ENCODE measurements at regions not wholly inside any gene's neighbourhood (a gene's known extent, or its start where the extent isn't known, plus 50 kb on each side); places are given as distances from the start of the nearest gene placed in this dataset.

DNA sequence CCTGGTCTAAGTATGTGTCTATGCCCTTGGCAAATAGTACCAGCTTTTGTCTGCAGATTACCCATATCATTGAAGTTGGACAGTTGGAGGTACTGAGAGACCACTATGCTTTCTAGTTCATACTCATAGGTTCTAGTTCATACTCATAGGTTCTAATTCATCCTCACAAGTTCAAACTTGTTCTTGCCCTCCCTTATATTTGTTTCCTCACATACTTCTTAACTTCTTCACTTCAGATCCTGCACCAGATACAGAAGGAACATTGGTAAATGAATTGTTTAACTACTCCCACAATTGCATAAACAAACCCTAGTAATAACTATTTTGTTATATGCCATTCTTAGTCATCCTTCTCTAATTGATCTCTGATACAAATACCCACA lies 172.2 kb downstream of the SLITRK1 start:
- no peak for DNase-seq (ENCODE audit: low read depth)
- TF ChIP-seq, protein P1, sequence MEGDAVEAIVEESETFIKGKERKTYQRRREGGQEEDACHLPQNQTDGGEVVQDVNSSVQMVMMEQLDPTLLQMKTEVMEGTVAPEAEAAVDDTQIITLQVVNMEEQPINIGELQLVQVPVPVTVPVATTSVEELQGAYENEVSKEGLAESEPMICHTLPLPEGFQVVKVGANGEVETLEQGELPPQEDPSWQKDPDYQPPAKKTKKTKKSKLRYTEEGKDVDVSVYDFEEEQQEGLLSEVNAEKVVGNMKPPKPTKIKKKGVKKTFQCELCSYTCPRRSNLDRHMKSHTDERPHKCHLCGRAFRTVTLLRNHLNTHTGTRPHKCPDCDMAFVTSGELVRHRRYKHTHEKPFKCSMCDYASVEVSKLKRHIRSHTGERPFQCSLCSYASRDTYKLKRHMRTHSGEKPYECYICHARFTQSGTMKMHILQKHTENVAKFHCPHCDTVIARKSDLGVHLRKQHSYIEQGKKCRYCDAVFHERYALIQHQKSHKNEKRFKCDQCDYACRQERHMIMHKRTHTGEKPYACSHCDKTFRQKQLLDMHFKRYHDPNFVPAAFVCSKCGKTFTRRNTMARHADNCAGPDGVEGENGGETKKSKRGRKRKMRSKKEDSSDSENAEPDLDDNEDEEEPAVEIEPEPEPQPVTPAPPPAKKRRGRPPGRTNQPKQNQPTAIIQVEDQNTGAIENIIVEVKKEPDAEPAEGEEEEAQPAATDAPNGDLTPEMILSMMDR (conservative IDR thresholded peaks at IDR 0.05; ENCODE audit: control insufficient read depth, insufficient read depth, low read depth, low read length): no peak

DNA sequence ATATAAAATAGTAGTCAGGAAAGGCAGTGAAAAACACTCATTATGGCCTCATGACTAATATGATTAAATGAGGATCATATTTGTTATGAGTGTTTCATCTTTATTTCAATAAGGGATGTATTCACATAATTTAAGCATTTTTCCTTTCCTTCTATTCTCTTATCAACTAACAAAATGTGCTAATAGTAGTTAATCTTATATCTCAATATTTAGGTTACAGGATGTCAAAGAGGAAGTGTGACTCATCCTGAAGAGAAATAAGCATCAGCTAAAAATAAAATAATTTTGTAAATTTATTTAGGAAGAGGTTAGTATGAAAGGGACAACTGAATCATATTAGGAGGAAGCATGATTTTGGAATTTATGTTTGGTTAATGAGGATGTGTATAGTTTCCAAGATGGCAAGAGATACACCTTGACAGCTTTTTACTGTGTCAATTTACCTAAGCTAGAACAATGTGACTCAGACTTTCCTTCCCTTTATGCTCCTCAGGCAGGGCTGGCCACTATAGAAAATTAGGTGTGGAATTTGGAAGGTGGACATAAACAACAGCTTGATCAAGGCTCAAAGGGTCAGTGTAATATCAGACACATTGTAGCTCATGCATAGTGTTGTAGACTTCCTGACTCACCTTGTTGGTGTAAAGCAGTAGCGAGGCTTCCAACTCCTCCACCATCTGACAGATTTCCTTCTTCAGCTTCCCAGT lies 172.7 kb downstream of the SLITRK1 start:
- TF ChIP-seq, protein P1 (conservative IDR thresholded peaks at IDR 0.05; ENCODE audit: control insufficient read depth, insufficient read depth, low read depth, low read length): no peak
- no peak overlapping the region for H3K4me3 ChIP-seq (ENCODE audit: control insufficient read depth, low read depth, low read length)
- DNase-seq (ENCODE audit: low read depth): peak; percentile 5

More for the DNA sequence above, 172.2 kb downstream of the SLITRK1 start:
- H3K4me3 ChIP-seq (ENCODE audit: control insufficient read depth, low read depth, low read length): no peak overlapping the region

DNA sequence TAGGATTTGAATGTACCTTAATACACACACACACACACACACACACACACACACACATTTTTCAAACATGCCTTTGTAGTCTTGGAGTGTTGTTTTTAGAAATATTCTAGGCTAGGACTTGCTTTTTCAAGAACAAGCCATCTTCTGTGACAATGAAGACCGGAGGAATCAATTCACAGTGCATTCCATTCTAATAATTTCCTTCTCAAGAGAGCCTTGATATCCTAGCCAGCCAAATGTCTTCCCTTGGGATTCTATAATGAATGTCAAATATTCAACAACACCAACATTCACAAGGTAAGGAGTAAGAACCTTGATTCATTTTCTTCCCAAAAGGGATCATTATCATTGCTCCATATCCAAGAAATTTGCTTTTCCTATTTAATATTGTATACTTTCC lies 180.3 kb downstream of the SLITRK1 start:
- DNase-seq (ENCODE audit: low read depth): no peak
- TF ChIP-seq, protein P1 (conservative IDR thresholded peaks at IDR 0.05; ENCODE audit: control insufficient read depth, insufficient read depth, low read depth, low read length): no peak
- no peak overlapping the region for H3K4me3 ChIP-seq (ENCODE audit: control insufficient read depth, low read depth, low read length)

DNA sequence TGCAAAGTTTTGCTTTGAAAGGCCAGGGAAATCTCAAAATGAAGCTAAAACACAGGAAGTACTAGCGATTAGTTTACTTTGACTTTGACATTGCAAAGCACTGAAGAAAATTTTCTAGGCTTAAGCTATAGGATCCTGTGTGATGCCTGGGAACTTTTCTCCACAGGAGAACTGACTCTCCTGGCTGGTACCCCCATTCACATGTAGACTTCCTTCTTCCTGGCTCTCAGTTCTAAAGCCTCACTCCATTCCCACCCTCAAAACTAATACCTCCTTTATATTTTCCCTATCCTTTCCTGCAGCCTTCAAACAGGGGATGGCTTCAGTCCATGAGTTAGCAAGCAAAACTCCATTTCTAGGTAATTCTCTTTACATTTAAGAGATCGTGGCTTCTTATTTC lies 189.5 kb downstream of the SLITRK1 start:
- no peak for DNase-seq (ENCODE audit: low read depth)
- TF ChIP-seq, protein P1 (conservative IDR thresholded peaks at IDR 0.05; ENCODE audit: control insufficient read depth, insufficient read depth, low read depth, low read length): no peak
- H3K4me3 ChIP-seq (ENCODE audit: control insufficient read depth, low read depth, low read length): no peak overlapping the region

DNA sequence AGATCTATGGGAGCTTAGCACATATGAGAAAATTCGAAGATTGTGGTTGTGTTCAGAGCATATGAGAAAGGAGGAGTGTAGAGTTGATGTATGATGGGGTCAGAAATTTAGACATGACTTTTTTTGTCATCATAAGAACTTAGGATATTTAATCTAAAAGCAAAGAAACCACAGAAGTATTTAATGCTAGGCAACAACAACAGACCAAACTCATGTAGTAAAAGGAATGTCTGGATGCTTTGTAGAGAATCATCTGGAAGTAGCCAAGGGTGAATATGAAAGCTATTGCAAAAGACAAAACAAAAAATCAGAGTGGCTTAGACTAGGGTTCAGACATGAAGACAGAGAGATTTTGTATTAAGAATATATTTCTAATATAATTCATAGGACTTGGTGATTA lies 190.3 kb downstream of the SLITRK1 start:
- no peak overlapping the region for H3K4me3 ChIP-seq (ENCODE audit: control insufficient read depth, low read depth, low read length)
- DNase-seq (ENCODE audit: low read depth): no peak
- TF ChIP-seq, protein P1 (conservative IDR thresholded peaks at IDR 0.05; ENCODE audit: control insufficient read depth, insufficient read depth, low read depth, low read length): no peak

DNA sequence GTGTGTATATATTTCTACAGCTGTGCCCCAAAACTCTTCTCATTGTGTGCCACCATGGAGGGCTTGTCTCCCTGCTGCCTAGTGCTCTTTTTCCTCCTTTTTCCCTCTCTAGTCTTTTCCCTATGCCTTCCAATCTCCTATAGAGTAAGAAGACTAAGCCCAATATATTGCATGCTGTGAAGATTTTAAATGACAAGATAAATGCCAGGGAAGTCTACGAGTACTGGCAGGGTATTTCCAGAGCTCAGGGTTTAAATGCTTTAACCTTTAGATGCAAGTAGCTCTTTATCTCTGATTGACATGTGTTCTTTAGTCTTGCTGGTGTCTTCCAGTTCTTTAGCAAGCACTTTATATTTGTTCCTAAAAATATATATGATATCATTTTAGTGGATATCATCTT lies 200.7 kb downstream of the SLITRK1 start:
- DNase-seq (ENCODE audit: low read depth): no peak
- TF ChIP-seq, protein P1 (conservative IDR thresholded peaks at IDR 0.05; ENCODE audit: control insufficient read depth, insufficient read depth, low read depth, low read length): no peak

More for the DNA sequence above, 200.7 kb downstream of the SLITRK1 start:
- no peak overlapping the region for H3K4me3 ChIP-seq (ENCODE audit: control insufficient read depth, low read depth, low read length)

Data from fibroblast of mammary gland (primary cell).